MCF 10A (cell line): ENCODE measurements at regions not wholly inside any gene's neighbourhood (a gene's known extent, or its start where the extent isn't known, plus 50 kb on each side); places are given as distances from the start of the nearest gene placed in this dataset.
"Not testable (repeated sequence)": the region's sequence is repeated elsewhere in the genome, so short reads cannot be mapped to it uniquely, and the experiment has no call there.

Source experiments
- BruUV-seq: library from RNA; stranded (reverse); fragments of 400-500 nt; replicated peaks from 2 replicates; lab custom pipeline; 2021; lab: Mats Ljungman, UMichigan
- CTCF ChIA-PET: fragments of 300-600 bp; sonication (Branson Sonifier 250); formaldehyde crosslinking; extraction: SDS; loops from one replicate; lab custom pipeline; 2021; ENCODE audit warnings: antibody characterized with exemption, inconsistent platforms; lab: Yijun Ruan, JAX
- POLR2A ChIA-PET: fragments of 300-600, 350-650 bp; sonication (Branson Sonifier 250); formaldehyde crosslinking; extraction: SDS; loops from one replicate; lab custom pipeline; 2020; ENCODE audit warnings: antibody characterized with exemption, inconsistent platforms; lab: Yijun Ruan, JAX
- DNase-seq: peaks from one replicate; pipeline ENCODE4 v3.0.0-alpha.2; 2018; ENCODE audit not compliant: unreplicated experiment
- H3K27ac Mint-ChIP-seq: one replicate; pipeline ENCODE4 v1.8.0; 2022; ENCODE audit warnings: mild to moderate bottlenecking, low read depth, mixed read lengths; ENCODE audit not compliant: unreplicated experiment
- H3K27me3 Mint-ChIP-seq: one replicate; pipeline ENCODE4 v1.8.0; 2022; ENCODE audit warnings: mixed read lengths; ENCODE audit not compliant: insufficient read depth, unreplicated experiment
- H3K36me3 Mint-ChIP-seq: one replicate; pipeline ENCODE4 v1.8.0; 2022; ENCODE audit warnings: mild to moderate bottlenecking, moderate library complexity, mixed read lengths; ENCODE audit not compliant: insufficient read depth, unreplicated experiment
- H3K4me1 Mint-ChIP-seq: one replicate; pipeline ENCODE4 v1.8.0; 2022; ENCODE audit warnings: mixed read lengths; ENCODE audit not compliant: insufficient read depth, unreplicated experiment
- H3K4me3 Mint-ChIP-seq: one replicate; pipeline ENCODE4 v1.8.0; 2022; ENCODE audit warnings: mild to moderate bottlenecking, moderate library complexity, mixed read lengths; ENCODE audit not compliant: unreplicated experiment
- H3K9me3 Mint-ChIP-seq: one replicate; pipeline ENCODE4 v1.8.0; 2022; ENCODE audit warnings: mixed read lengths; ENCODE audit not compliant: unreplicated experiment
- CTCF ChIP-seq: fragments of 200-600 bp; IDR thresholded peaks from one replicate; pipeline ENCODE4 v1.8.0; 2022; ENCODE audit warnings: antibody characterized with exemption, mild to moderate bottlenecking; ENCODE audit not compliant: unreplicated experiment
- intact Hi-C: fragments of 100-400 bp; cut with micrococcal nuclease; formaldehyde crosslinking; loops from 2 replicates; pipeline ENCODE4 v1.14.1; 2022

DNA sequence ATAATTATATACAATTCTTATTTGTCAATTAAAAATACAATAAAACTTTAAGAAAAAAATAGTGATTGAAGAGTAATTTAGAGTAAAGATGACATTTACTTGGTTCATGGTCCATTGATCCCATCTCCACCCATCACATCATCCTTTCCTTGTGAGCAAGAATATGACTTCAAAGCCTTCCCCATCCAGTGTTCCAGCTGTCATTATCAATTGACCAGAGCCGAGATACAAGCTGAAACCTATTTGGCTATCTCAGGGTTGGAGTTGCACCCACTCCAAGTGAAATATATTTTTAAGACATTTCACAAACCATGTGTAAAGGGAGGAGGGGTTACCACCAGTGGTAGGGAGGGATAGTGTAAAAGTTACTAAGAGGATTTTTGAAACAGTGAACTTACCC is 428.9 kb upstream of the C1orf87 start:
- no peaks in the 10 kb centered on the region for H3K36me3 Mint-ChIP-seq
- no TSS peak for BruUV-seq
- intact Hi-C loops: no loop called here
- ChIA-PET POLR2A (no interaction called here), CTCF (interaction anchor here (0.6 kb wide), 1 partner anchor 525 kb away, joined by 3 read pairs; no protein-coding TSS in a partner anchor)
- no peak overlapping the region for H3K27ac Mint-ChIP-seq
- peaks cover 12% of the 10 kb centered on the region for H3K27me3 Mint-ChIP-seq
- H3K4me3 Mint-ChIP-seq: no peak overlapping the region
- no peak for TF ChIP-seq CTCF
- peaks cover 6% of the 10 kb centered on the region for H3K4me1 Mint-ChIP-seq
- H3K9me3 Mint-ChIP-seq: peaks cover 17% of the 10 kb centered on the region
- DNase-seq: no peak

GRCh38 chr1:60489916-60490480 is 416.4 kb upstream of the C1orf87 start:
- H3K36me3 Mint-ChIP-seq, intact Hi-C loops, H3K9me3 Mint-ChIP-seq, BruUV-seq, H3K4me1 Mint-ChIP-seq, H3K27ac Mint-ChIP-seq, H3K27me3 Mint-ChIP-seq, DNase-seq, H3K4me3 Mint-ChIP-seq, CTCF ChIA-PET: not testable (repeated sequence)
- POLR2A ChIA-PET: interaction anchor here (0.7 kb wide), 1 partner anchor 81 kb away, joined by 3 read pairs; no protein-coding TSS in a partner anchor

DNA sequence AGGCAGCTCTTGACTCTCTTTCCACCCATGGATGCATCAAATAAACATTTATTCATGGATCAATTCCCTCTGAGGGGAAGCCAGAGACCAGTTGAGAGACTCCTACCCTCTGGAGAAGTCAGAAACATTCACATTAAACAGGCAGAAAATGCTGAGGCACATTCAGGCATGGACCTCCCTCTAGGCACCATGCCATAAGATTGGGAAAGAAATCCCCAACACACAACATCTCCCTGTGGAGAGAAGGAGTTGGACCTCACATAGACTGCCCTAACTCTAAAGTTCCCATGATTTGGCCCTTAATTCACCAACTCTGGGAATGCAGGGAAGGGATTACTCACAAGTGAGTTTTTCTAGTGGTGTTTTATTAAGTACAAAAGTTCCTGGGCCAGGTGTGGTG is 415.3 kb upstream of the C1orf87 start:
- no peaks in the 10 kb centered on the region for H3K36me3 Mint-ChIP-seq
- ChIA-PET CTCF (no interaction called here), POLR2A (no interaction called here)
- peak; percentile 58 for DNase-seq
- BruUV-seq: no TSS peak
- no peak overlapping the region for H3K4me3 Mint-ChIP-seq
- no peak for TF ChIP-seq CTCF
- intact Hi-C loops: no loop called here
- no peaks in the 10 kb centered on the region for H3K9me3 Mint-ChIP-seq
- no peaks in the 10 kb centered on the region for H3K27me3 Mint-ChIP-seq
- H3K27ac Mint-ChIP-seq: no peak overlapping the region
- peaks cover under 1% of the 10 kb centered on the region for H3K4me1 Mint-ChIP-seq

- Mint-ChIP-seq H3K4me3 (no peak overlapping the region), H3K4me1 (peaks cover 9% of the 10 kb centered on the region)
- intact Hi-C loops: no loop called here
Observed at GRCh38 chr1:60487565-60488345, 414.2 kb upstream of the C1orf87 start.

More at GRCh38 chr1:60487565-60488345, 414.2 kb upstream of the C1orf87 start:
- DNase-seq: no peak
- CTCF ChIA-PET: no interaction called here
- no peak overlapping the region for H3K27ac Mint-ChIP-seq
- TF ChIP-seq CTCF: no peak
- POLR2A ChIA-PET: interaction anchor here (0.7 kb wide), 1 partner anchor 37 kb away, joined by 3 read pairs; no protein-coding TSS in a partner anchor
- no peaks in the 10 kb centered on the region for H3K9me3 Mint-ChIP-seq
- BruUV-seq: no TSS peak
- H3K36me3 Mint-ChIP-seq: no peaks in the 10 kb centered on the region
- H3K27me3 Mint-ChIP-seq: no peaks in the 10 kb centered on the region
